ENCODE measurements at regions not wholly inside any gene's neighbourhood (a gene's known extent, or its start where the extent isn't known, plus 50 kb on each side); places are given as distances from the start of the nearest gene placed in this dataset.

DNA sequence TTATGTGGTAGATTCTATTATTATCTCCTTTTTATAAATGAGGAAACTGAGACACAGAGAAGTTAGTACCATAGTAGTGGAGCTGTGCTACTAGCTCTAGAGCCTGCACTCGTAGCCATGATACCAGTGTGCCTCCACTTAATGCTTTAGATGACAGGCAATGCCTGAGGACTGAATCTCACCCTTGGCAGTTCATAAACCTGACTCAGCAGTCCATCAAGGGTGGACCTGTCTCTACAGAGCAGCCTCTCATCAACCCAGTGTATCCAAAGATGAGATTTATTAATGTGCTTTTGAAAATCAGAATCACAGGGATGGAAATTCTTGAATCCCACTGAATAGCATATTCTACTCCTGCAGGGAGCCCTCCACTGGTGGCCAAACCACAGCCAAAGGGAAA is 483.2 kb upstream of the DIPK2B start:
- Mint-ChIP-seq H3K36me3 (ENCODE audit: low read depth) (no peaks in the 10 kb centered on the region), H3K4me3 (no peak overlapping the region), H3K27ac (no peak overlapping the region), H3K4me1 (no peaks in the 10 kb centered on the region), H3K27me3 (ENCODE audit: low read depth, poor library complexity) (peaks cover 2% of the 10 kb centered on the region), H3K9me3 (peaks cover 14% of the 10 kb centered on the region)
- no peak for DNase-seq
- no peak for TF ChIP-seq CTCF (IDR thresholded peaks at IDR 0.05)

DNA sequence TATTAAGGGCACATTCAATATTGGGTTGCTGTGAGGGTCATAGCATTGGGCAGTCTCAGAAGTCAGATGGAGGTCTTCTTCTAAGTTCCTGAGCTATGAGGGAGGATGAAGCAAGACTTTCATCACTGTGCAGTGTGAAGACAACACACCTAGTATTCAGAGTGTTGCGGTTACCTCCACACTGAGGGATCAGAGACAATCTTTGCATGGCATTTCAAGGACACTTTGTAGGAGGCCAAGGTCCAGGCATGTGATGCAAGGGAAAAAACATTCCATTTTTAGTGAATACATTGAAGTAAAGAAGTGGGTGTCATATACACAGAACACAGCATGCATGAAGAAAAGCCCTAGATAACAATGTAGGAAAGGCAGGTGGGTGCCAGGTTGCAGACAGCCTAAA is 481.2 kb upstream of the DIPK2B start:
- Mint-ChIP-seq H3K4me3 (no peak overlapping the region), H3K36me3 (ENCODE audit: low read depth) (no peaks in the 10 kb centered on the region), H3K4me1 (no peaks in the 10 kb centered on the region), H3K27ac (no peak overlapping the region), H3K9me3 (peaks cover 23% of the 10 kb centered on the region), H3K27me3 (ENCODE audit: low read depth, poor library complexity) (peaks cover 2% of the 10 kb centered on the region)
- no peak for DNase-seq
- TF ChIP-seq CTCF (IDR thresholded peaks at IDR 0.05): no peak

DNA sequence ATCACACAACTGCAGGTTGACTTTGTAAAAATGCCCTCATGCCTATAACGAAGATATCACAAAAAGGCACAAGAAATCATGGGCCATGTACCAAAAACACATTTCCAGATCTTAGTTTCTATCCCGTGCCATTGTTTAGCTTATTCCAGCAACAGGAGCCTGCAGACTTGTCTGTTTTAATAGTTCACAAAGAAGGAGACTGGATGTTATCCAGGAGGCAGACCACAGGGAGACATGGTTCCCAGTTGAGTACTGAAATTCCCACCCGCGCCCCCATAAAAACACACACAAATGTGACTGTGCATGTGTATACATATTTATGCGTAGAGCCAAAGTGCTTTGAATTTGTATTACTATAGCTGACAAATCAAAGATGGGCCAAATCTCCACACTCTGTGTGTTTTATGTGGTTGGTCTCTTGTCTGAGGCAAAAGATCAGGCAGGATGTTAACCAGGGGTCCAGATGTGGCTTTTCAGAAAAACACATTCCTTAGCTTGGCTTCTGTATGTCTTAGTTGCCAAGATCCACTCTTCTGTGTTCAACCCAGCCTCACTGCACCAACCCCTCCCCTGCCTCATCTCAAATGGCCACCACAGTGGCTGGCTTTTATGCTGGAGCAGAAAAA is 469.2 kb upstream of the DIPK2B start:
- Mint-ChIP-seq H3K9me3 (peaks cover 44% of the 10 kb centered on the region), H3K36me3 (ENCODE audit: low read depth) (no peaks in the 10 kb centered on the region), H3K4me1 (no peaks in the 10 kb centered on the region), H3K27ac (no peak overlapping the region), H3K4me3 (no peak overlapping the region), H3K27me3 (ENCODE audit: low read depth, poor library complexity) (peaks cover 4% of the 10 kb centered on the region)
- TF ChIP-seq CTCF (IDR thresholded peaks at IDR 0.05): no peak
- DNase-seq: no peak

DNA sequence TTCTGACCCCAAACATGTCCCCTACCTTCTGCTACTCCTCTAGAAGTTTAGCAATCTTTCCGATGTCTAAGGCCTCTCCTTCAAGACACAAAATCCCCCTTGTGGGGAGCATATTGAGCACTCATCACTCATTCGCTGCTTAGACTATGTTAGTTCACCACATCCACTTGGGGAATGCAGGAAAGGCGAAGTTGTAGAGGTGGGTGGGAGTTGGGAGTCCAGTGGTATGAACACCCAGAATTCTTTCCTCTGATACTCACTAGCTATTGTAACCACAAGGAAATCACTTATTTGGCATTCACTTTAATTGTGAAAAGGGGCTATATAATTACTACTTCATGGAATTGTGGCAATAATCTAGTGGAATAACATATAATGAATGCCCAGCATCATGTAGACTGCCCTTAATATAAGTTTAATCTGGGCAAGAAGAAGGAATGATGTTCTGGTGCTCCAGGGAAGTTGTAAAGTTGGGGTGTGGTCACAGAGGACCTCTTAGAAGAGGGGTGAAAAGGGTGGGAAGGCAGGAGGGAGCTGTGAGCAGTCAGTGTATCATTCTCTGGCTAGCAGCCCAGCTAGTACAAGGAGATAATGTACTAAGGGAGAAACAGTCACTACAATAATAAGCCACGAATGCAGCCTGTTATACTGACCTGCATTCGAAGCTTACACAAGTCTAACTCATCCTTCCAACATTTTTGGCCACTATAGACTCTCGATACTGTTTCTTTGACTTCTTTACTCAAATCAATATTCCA is 468.2 kb upstream of the DIPK2B start:
- H3K4me3 Mint-ChIP-seq: no peak overlapping the region
- H3K27ac Mint-ChIP-seq: no peak overlapping the region
- H3K36me3 Mint-ChIP-seq (ENCODE audit: low read depth): no peaks in the 10 kb centered on the region
- no peak for DNase-seq
- peaks cover 6% of the 10 kb centered on the region for H3K27me3 Mint-ChIP-seq (ENCODE audit: low read depth, poor library complexity)
- peaks cover 36% of the 10 kb centered on the region for H3K9me3 Mint-ChIP-seq
- H3K4me1 Mint-ChIP-seq: no peaks in the 10 kb centered on the region
- no peak for TF ChIP-seq CTCF (IDR thresholded peaks at IDR 0.05)

GRCh38 chrX:45667666-45668065 is 467.0 kb upstream of the DIPK2B start:
- Mint-ChIP-seq H3K27me3 (ENCODE audit: low read depth, poor library complexity) (peaks cover 8% of the 10 kb centered on the region), H3K4me1 (no peaks in the 10 kb centered on the region), H3K9me3 (peaks cover 45% of the 10 kb centered on the region), H3K36me3 (ENCODE audit: low read depth) (no peaks in the 10 kb centered on the region), H3K4me3 (no peak overlapping the region), H3K27ac (no peak overlapping the region)
- TF ChIP-seq CTCF (IDR thresholded peaks at IDR 0.05): no peak
- DNase-seq: no peak
